Muscle layer of colon (tissue), 2 donors: ENCODE measurements at regions not wholly inside any gene's neighbourhood (a gene's known extent, or its start where the extent isn't known, plus 50 kb on each side); places are given as distances from the start of the nearest gene placed in this dataset.

Experiments used
- H3K27ac ChIP-seq: one replicate; pipeline ENCODE4 v1.7.0; 2013; ENCODE audit warnings: low read depth, mild to moderate bottlenecking, low read length, moderate library complexity
- H3K27me3 ChIP-seq, 2 donors: one replicate each; pipeline ENCODE4 v1.7.0; 2013; ENCODE audit warnings: low read length in 2 of 2, mild to moderate bottlenecking in 2 of 2; ENCODE audit not compliant: insufficient read depth in 2 of 2, control insufficient read depth in 1 of 2
- H3K36me3 ChIP-seq: one replicate; pipeline ENCODE4 v1.7.0; 2013; ENCODE audit warnings: mild to moderate bottlenecking, low read length; ENCODE audit not compliant: insufficient read depth
- H3K4me1 ChIP-seq: one replicate; pipeline ENCODE4 v1.7.0; 2013; ENCODE audit warnings: mild to moderate bottlenecking, low read length; ENCODE audit not compliant: insufficient read depth
- H3K4me3 ChIP-seq, 2 donors: one replicate each; pipeline ENCODE4 v1.7.0; 2013; ENCODE audit warnings: low read length in 2 of 2, low read depth in 1 of 2, mild to moderate bottlenecking in 1 of 2, moderate library complexity in 1 of 2
- H3K9ac ChIP-seq: one replicate; pipeline ENCODE4 v1.7.0; 2013; ENCODE audit warnings: low read length
- H3K9me3 ChIP-seq: one replicate; pipeline ENCODE4 v1.7.0; 2013; ENCODE audit warnings: mild to moderate bottlenecking, low read length
- donor health status: abdominal sarcoma.
- donor health status: Adenocarcinoma of cecum.

- Histone ChIP-seq H3K4me3 (no peak overlapping the region), H3K4me1 (peaks cover 9% of the 10 kb centered on the region), H3K36me3 (no peaks in the 10 kb centered on the region), H3K9me3 (no peaks in the 10 kb centered on the region), H3K9ac (no peak overlapping the region), H3K27me3 (no peaks in the 10 kb centered on the region), H3K27ac (no peak overlapping the region)
These were observed 132.2 kb downstream of the PSMG1 start for GRCh38 chr21:39050841-39051587.

GRCh38 chr21:39048574-39048973 lies 134.7 kb downstream of the PSMG1 start:
- Histone ChIP-seq H3K36me3 (no peaks in the 10 kb centered on the region), H3K4me1 (peaks cover 9% of the 10 kb centered on the region), H3K27ac (no peak overlapping the region), H3K4me3 (no peak overlapping the region), H3K9me3 (no peaks in the 10 kb centered on the region), H3K27me3 (no peaks in the 10 kb centered on the region), H3K9ac (no peak overlapping the region)

DNA sequence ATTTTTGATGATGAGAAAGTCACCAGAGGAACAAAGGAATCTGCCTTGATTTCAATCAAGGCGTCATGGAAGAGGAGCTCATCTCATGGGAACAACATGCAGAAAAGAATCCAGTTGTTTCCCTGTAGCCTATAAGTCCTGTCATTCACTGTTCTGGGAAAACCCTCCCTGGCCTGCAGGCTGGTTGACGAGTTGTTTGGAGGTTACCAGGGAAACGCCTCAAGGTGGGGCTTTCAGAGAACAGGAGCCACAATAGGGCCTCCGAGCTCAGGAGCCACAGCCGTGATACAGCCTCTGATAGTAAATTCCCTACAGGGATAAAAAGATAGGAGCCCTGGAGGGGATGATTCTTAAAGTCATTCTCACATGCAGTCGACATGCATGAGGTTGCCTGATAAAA lies 135.2 kb downstream of the PSMG1 start:
- peaks cover 9% of the 10 kb centered on the region for H3K4me1 ChIP-seq
- H3K9me3 ChIP-seq: no peaks in the 10 kb centered on the region
- no peaks in the 10 kb centered on the region for H3K36me3 ChIP-seq
- H3K9ac ChIP-seq: no peak overlapping the region
- no peak overlapping the region for H3K27ac ChIP-seq
- no peak overlapping the region for H3K4me3 ChIP-seq
- no peaks in the 10 kb centered on the region for H3K27me3 ChIP-seq

- no peaks in the 10 kb centered on the region for H3K27me3 ChIP-seq
- H3K4me1 ChIP-seq: peaks cover 9% of the 10 kb centered on the region
- no peaks in the 10 kb centered on the region for H3K9me3 ChIP-seq
- no peak overlapping the region for H3K27ac ChIP-seq
- H3K4me3 ChIP-seq: no peak overlapping the region
- H3K36me3 ChIP-seq: no peaks in the 10 kb centered on the region
- H3K9ac ChIP-seq: no peak overlapping the region
These were observed 136.2 kb downstream of the PSMG1 start for GRCh38 chr21:39047046-39047445.

- Histone ChIP-seq H3K27ac (no peak overlapping the region), H3K9ac (no peak overlapping the region), H3K27me3 (no peaks in the 10 kb centered on the region), H3K4me3 (no peak overlapping the region), H3K4me1 (peaks cover 8% of the 10 kb centered on the region), H3K36me3 (no peaks in the 10 kb centered on the region), H3K9me3 (no peaks in the 10 kb centered on the region)
These were observed 136.9 kb downstream of the PSMG1 start for GRCh38 chr21:39046236-39046916.

DNA sequence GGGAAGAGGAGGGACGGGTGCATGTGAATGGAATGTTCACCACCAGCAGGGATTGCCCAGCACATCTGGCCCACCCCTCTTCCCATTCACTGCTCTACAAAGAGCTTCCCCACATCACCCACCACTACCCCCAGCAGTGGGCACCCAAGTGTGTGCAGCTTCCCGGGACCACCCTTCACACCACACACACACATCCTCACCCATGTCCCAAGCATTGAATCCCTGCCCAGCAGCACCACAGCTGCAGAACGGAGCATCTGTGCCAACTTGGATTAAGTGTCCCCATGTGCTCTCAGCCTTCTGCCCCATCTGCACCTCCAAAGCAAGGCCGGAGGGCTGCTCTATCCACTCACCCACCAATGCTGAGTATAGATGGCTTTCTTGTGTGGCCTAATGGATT lies 141.4 kb downstream of the PSMG1 start:
- H3K4me1 ChIP-seq: no peaks in the 10 kb centered on the region
- H3K36me3 ChIP-seq: no peaks in the 10 kb centered on the region
- no peaks in the 10 kb centered on the region for H3K27me3 ChIP-seq
- H3K9ac ChIP-seq: no peak overlapping the region
- H3K27ac ChIP-seq: no peak overlapping the region
- no peaks in the 10 kb centered on the region for H3K9me3 ChIP-seq
- H3K4me3 ChIP-seq: no peak overlapping the region

- Histone ChIP-seq H3K9ac (no peak overlapping the region), H3K27me3 (no peaks in the 10 kb centered on the region), H3K36me3 (no peaks in the 10 kb centered on the region), H3K4me3 (no peak overlapping the region), H3K4me1 (no peaks in the 10 kb centered on the region), H3K9me3 (no peaks in the 10 kb centered on the region), H3K27ac (no peak overlapping the region)
These were observed 142.6 kb downstream of the PSMG1 start for GRCh38 chr21:39040494-39041110.

- Histone ChIP-seq H3K9me3 (no peaks in the 10 kb centered on the region), H3K27ac (no peak overlapping the region), H3K36me3 (no peaks in the 10 kb centered on the region), H3K27me3 (no peaks in the 10 kb centered on the region), H3K9ac (no peak overlapping the region), H3K4me1 (no peaks in the 10 kb centered on the region), H3K4me3 (no peak overlapping the region)
These were observed 145.3 kb downstream of the PSMG1 start for GRCh38 chr21:39037807-39038405.

DNA sequence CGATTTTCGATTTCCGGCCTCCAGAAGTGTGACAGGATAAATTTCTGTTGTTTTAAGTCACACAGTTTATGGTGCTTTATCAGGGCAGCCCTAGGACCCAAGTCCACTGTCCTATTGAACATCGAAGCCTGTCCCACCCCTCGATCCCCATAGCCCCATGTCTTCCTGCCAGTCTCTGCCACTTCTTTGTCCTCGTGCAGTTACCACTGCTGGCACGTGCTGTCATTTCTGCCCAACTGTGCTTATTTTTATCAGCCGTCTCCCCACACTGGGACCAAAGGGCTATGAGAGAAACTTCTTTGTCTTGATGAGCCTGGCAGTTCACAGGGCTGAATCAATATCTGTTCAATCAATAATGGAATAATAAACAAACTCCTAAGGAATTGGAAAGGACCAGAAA lies 146.7 kb downstream of the PSMG1 start:
- no peaks in the 10 kb centered on the region for H3K36me3 ChIP-seq
- no peak overlapping the region for H3K4me3 ChIP-seq
- no peaks in the 10 kb centered on the region for H3K27me3 ChIP-seq
- H3K4me1 ChIP-seq: no peaks in the 10 kb centered on the region
- H3K9ac ChIP-seq: no peak overlapping the region
- H3K9me3 ChIP-seq: no peaks in the 10 kb centered on the region
- H3K27ac ChIP-seq: no peak overlapping the region

DNA sequence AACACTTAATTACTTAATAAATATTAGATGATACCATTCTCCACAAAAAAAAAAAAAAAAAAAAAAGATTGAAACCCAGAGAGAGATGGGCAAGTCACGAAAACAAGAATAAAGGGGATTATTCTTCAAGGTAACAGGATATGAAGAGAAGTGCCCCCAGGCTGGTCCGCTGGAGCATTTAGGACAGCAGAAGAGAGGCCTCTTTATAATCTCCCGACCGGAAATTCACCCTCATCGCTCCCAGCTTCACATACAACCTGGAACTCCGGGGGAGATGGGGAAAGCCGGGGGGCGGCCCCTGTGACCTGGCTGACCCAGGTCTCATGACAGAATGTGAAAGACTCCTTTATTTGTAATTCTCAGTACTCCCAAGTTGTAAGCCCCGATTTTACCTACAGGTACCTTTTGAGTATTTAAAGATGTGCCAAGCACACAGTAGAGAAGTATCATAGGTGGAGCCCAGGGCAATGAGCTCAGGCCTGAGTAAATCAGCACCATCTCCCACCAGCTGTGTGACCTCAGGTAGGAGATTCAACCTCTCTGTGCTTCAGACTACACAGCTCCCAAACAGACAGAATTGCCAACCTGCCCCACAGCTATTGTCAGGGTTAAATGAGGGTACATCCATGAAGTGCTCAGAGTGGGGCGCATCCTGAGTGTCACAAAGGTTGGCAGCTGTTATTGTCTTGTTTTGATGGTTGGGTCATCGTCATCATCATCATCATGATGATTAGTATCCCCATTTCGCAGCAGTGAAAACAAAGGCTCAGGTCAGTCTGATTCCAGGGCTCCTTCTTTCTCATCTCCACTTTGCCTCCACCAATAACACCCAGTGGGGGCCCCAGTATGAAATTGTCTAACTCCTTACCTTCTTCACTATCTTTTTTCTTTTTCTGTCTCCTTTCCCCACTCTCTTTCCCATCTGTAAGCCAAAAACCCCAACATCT lies 148.4 kb downstream of the PSMG1 start:
- Histone ChIP-seq H3K4me3 (no peak overlapping the region), H3K9ac (no peak overlapping the region), H3K9me3 (no peaks in the 10 kb centered on the region), H3K4me1 (no peaks in the 10 kb centered on the region), H3K27me3 (no peaks in the 10 kb centered on the region), H3K27ac (no peak overlapping the region), H3K36me3 (no peaks in the 10 kb centered on the region)
